ENCODE measurements at regions not wholly inside any gene's neighbourhood (a gene's known extent, or its start where the extent isn't known, plus 50 kb on each side); places are given as distances from the start of the nearest gene placed in this dataset.

- TF ChIP-seq, protein P1, sequence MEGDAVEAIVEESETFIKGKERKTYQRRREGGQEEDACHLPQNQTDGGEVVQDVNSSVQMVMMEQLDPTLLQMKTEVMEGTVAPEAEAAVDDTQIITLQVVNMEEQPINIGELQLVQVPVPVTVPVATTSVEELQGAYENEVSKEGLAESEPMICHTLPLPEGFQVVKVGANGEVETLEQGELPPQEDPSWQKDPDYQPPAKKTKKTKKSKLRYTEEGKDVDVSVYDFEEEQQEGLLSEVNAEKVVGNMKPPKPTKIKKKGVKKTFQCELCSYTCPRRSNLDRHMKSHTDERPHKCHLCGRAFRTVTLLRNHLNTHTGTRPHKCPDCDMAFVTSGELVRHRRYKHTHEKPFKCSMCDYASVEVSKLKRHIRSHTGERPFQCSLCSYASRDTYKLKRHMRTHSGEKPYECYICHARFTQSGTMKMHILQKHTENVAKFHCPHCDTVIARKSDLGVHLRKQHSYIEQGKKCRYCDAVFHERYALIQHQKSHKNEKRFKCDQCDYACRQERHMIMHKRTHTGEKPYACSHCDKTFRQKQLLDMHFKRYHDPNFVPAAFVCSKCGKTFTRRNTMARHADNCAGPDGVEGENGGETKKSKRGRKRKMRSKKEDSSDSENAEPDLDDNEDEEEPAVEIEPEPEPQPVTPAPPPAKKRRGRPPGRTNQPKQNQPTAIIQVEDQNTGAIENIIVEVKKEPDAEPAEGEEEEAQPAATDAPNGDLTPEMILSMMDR (IDR thresholded peaks at IDR 0.05) = no peak
- TF ChIP-seq POLR2AphosphoS5 (IDR thresholded peaks at IDR 0.05) = no peak
- no peak for TF ChIP-seq POLR2A (IDR thresholded peaks at IDR 0.05)
- no peak for TF ChIP-seq EP300 (IDR thresholded peaks at IDR 0.05; ENCODE audit: low read depth)
These were observed 365.3 kb upstream of the SMIM30 start for GRCh38 chr7:113483657-113484056.

Data from transverse colon (tissue), 4 donors.